Stimulated activated CD8-positive, alpha-beta memory T cell treated with anti-CD3 and anti-CD28 coated beads, Interleukin-4, amount 100 ng/mL, for 4 hours (primary cell): ENCODE measurements at regions not wholly inside any gene's neighbourhood (a gene's known extent, or its start where the extent isn't known, plus 50 kb on each side); places are given as distances from the start of the nearest gene placed in this dataset.

Source experiments
- DNase-seq, 2 donors: peaks; one replicate each; pipeline ENCODE4 v3.0.0-alpha.2; 2020; ENCODE audit warnings: low read depth in 2 of 2, low spot score in 1 of 2

DNA sequence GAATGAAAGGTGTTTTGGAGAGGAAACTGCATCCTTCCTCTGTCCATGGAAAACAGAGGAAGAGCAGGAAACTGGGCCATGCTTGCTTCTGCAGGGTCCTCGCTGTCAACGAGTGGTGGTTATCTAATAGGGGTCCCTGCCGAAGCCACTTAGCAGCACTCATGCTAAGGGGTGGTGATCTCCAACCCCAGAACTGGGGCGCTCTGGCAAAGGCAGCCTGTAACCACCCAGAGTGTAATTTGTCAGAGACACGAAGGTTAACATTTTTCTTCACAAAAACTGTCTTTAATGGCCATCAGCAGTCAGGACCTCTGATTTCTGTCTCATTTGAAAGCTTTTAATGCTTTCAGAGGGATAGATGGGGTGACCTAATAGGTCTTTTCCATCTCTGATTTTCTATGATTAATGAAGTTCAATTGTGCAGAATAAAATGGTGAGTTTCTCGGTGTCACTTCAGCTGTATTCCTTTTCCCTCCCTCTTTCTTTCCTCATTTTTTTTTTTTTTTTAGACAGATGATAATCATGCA, 231.3 kb upstream of the CELF4 start:
- DNase-seq: no peak

DNA sequence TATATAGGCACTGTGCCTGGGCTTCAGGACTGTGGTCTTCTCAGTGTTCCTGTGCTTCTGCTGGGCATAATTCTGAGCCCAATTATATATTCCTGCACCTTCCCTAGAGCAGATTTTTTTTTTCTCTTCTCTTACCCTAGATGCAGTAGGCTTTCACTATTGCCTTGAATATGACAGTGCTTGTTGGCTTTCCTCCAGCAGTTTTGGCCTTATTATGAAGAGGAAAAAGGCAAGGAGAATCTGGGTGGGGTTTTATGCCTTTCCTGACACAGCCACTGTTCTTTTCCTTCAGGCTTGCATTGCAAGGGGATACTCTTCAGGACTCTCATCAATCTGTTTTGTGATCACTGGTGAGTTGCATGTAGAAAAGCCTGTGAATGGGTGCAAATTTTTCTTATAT, 221.9 kb upstream of the CELF4 start:
- DNase-seq: no peak

DNA sequence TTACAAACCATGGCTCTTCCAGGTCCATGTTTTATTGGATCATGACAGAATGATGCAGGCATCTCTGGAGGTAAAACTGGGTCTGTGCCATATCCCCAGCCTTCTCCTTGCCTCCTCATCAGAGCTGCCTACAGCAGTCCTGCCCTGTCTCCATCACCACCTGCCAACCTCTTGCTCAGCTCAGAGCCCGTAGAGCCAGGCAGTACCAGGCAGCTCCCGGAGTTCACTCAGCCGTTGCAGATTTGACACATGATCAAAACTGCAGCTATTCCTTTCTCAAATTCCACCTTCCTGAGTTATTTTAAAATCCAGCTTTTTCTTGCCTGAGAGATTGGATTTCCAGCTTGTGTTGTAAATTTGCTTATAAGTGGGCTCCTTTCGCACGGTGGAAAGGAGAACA, 218.2 kb upstream of the CELF4 start:
- no peak for DNase-seq

DNA sequence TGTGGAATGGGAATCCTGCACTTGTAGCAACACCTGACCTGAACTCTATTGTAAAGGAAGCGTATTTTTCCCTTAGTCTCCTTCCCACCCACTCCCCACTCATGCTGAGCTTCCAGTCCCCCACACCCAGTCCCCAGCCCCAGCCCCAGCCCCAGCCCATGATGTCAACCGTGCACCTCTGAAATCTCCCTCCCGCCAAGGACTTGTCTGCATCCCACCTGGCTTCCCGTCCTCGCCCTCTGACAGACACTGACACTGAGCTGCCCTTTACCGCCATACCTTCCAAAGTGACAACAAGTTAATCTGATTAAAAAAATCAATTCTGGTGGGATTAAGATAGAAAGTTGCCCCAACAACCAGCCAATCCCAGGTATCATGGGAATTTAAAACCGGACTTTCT, 213.6 kb upstream of the CELF4 start:
- DNase-seq: no peak

DNA sequence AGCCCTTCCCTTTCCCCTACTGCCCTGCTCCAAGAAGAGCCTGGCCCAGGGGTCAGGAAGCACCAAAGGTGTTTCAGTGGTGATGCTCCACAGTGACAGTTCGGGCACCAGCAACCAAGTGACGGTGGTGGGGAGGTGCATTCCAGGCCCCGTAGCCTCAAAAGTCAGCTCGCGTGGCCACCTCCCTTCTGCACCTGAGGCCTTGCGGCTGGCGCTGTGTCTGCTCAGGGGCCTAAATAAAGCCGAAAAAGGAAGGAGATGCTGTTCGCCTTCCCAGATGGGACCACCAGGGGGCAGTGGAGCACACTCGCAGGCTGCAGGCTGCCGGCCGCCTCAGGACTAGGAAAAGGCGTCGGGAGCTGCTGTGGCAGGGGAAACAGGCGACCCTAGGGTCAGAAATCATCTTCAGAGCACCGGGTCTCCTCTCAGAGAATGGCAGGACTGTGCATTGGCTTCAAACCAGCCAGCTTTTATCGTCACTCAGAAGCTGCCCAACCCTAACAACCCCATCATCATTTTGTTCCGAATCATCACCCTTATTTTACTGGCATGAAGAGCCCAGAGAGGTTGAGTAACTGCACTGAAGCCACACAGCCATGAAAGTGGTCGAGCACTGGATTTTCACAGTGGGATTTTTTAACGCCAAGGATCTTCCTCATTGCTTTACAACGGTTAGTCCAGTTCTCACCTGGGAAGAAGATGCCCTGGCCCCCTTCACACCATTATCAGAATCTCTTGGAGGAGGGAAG, 213.0 kb upstream of the CELF4 start:
- DNase-seq: no peak

DNA sequence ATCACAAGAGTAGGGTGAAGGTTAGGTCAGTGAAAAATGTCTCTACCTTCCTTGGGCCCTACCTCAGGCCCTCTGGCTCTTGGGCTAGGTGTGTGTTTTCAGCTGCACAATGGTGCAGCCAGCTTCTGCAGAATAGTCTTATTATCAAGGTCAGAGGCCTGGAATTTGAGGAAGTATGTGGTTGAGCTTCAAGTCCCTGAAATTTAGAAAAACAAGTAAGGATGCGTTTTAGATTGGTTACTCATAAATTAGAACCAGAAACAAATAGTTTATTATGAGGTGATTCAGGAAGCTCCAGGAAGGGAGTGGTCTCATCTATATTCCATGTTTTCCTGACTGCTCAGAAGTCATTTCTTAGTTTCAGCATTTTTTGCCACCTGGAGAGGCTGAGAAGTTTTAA, 204.2 kb upstream of the CELF4 start:
- DNase-seq: no peak

DNA sequence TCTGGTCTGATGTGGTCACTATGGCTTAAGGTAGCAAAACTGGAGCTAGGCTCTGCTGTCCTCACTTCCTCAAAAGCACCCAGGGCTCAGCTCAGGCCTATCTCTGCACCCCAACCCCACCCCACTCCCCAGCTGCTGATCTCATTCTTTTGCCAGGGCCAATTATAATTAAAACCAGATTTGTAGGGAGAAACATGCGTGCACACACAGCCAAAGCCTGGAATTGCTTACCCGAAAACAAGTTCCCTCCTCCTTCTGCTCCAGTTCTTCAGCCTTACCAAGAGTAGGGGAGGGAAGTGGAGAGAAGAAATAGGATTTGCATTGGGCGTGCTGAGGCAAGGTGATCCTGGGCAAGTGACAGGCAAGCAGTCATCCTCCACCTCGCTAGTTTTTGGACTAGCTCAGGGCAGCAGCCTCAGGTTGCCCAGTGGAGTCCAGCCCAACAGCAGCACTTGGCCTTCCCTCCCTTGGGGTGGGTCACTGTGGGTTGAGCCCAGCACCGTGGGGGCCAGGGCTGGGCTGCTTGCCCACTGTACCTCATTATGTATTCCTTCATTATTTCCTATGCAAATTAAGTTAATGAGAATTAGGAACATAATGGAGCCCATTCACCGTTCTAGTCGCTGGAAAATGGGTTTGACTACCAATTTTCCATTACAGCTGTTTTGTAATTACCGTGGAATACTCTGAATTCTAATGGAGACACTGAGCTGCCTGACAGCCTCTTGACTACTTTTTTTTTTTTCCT, 199.1 kb upstream of the CELF4 start:
- DNase-seq: no peak

DNA sequence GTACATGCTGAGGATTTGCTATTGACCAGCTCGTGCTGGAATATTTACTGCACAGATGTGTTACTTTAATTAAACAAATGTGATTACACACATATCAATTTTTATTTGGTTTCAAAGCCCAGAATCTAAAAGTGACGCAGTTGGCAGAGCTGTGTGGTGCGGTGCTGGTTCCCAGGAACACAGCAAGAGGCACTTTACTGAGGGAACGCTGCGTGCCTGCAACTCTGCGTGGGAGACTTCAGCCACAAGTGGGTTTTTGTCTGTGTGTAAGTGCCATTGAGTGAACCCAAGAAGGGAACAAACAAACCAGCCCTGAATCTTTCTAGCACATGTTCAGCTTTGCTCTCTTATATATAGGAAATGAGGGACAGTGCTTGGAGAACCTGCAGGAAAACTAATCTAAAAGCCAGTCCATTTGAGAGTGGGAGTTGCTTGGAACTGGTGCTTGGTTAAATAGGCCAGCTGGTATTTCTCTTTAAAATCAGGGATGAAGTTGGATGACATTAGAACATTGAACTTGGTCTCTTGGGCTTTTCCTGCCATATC, 196.6 kb upstream of the CELF4 start:
- DNase-seq: no peak

DNA sequence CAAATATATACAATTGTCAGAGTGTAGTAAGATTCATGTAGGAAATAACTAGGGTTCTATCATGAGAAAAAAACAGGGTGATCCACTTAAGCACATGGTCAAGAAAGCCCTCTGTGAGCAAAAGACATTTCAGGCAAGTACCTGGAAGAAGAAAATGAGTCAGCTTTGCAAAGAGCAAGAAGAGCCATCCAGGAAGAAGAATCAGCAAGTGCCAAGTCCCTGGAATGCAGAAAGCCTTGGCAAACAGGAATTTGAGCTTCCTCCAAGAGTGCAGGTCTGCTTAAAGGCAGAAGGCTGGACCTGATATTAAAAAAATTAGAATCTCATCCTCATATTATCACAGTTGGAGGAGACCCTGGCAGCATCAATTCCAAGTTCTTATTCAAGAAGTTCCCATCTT, 188.5 kb upstream of the CELF4 start:
- DNase-seq: no peak

DNA sequence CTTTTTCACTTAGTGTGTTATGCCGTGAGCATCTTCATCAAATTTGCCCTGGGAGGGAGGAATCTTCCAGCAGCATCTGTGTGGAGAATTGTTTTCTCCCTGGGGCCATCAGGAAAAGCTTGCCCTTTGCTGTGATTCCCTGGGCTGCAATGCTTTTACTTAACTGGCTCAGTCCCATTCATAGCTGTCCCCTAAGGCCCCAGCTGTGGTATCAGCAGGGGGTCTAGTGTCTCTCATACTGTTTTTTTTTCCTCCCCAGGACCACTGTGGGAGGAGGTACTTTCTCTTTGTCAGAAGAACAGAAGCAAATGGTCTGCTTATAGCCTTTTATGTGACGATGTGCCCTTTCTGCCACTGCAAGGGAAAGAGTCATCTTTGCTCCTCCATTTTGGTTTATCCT, 176.8 kb upstream of the CELF4 start:
- DNase-seq: no peak

DNA sequence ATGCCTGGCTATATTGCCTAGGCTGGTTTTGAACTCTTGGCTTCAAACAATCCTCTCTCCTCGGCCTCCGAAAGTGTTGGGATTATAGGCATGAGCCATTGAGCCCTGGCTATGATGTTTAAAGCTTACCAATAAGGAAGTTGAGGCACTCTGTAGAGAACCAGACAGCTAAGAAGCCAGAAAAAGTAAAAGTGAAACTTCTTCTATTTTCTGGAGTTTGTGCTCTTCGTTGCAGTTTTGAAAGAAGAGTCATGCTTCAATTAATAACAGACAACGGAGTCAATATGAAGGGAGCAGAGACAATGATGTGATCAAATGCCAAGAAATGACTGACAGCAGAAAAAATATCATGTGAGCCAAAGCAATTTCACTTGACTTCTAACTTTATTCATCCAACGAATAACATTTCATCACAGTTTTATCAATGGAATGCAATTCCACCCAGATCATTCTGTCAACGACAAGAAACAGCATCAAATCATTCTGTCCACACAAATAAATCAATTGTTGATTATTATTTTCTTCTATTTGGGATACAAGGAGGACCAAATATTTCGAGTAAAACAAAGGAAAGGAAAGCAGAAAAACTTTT, 175.5 kb upstream of the CELF4 start:
- no peak for DNase-seq

DNA sequence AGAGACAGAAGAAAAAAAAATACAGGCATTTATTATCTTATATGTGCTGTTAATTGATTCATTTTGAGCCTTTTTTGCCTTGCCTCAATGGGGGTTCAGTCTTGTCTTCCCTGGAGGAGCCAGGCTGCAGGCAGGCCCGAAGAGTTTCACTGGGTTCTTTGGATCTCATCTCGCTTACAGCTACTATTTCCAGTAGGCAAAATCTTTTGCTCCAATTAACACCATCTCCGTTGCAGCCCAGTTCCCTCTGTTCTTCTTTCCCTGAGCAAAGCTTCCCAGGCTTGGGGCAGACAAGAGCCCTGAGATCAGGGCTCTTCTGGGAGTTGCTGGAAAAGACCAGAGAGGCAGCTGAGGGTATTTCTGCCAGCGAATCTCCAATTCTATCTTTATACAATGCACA, 168.8 kb upstream of the CELF4 start:
- no peak for DNase-seq

DNA sequence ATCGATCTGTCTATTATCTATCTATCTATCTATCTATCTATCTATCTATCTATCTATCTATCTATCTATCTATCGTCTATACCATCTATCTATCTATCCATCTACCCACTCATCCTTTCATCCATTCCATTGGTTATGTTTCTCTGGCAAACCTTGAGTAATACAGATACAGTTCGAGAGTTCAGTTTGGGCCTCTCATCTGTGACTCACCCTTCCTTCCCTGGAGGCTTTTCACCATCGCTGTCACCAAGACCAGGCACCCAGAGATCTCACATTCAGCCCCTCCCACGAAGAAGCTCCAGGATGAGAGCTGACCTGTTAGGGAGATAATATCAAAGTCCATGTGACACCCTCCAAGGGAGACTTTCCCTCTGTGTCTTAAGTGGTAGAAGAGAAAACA, 164.1 kb upstream of the CELF4 start:
- no peak for DNase-seq

DNA sequence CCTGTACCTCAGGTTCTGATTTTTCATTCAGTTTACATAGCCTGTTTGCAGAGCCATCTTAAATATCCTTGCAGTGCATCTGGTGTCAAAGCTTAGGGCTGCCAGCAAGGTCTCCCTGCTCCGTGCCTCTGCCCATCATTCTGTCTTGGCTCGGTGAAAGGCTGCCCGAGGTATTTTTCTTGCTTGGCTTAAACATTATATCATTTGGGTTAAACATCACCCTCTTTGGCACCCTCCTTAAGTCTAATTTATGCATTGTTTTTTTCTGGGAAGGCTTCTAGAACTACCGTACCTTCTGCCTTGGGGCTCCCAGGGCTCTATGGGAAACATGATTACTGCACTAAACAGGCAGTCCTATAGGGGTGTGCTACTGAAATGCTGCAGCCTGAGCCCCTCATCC, 158.6 kb upstream of the CELF4 start:
- no peak for DNase-seq

DNA sequence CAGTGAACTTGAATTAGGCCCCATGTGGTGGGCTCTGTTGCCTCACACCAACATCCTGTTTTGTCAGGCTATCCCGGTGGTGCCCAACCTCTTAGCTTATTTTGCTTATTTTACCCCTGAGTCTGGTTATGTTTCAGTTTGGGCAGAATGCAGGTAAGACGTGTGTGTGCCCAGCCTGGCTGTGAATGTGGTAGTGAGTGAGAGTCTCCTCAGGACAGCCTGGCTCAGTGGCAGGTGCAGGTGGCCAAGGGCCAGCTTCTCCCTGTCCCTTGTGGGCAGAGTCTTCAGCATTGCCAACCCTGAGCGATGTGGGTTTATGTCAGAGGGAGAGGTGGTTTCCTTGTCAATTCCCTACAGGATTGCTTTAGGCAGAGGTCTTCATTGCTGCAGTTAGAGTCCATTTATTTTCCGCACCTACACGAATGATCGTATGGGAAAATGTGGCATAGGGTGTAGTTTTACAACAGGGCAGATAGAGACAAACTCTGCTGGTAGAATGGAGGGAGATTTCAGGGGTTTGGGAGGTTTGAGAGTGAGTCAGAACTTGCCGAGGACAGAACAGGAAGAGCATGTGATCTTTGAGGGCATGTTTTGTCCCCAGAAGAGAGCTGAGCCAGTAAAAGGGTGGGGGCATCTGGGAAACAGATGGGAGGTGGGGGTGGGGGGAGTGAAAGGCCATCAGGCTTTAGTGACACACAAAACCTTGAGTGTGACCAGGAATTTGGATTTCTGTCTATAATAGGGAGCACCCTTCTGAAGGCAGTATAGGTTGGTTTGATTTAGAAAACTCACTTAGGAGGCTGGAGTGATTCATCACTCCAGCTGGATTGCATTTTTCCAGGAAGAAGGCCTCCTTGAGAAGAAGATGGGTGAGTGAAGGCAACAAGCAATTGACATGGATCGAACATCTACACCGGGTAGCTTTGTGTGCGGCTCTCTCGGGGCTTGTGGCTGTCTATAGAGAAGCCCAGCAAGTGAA, 156.2 kb upstream of the CELF4 start:
- DNase-seq: no peak

DNA sequence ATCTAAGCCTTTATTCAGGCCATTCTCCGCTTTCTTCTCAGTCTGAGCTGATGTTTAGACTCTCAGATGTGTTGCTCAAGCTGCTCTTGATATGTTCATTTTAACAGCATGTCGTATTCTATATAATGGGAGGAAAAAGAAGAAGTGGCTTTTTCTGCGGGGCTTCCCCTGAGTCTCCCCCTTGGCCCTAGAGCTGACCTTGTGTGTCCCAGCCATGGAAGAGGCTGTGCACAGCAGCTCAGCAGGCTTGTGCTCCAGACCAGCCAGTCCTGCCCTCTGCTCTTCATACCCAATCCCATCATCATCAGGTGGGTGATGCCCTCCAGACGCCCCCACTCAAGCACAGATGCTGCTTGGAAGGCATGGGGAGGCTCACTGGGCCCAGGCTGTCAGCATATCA, 155.1 kb upstream of the CELF4 start:
- no peak for DNase-seq

DNA sequence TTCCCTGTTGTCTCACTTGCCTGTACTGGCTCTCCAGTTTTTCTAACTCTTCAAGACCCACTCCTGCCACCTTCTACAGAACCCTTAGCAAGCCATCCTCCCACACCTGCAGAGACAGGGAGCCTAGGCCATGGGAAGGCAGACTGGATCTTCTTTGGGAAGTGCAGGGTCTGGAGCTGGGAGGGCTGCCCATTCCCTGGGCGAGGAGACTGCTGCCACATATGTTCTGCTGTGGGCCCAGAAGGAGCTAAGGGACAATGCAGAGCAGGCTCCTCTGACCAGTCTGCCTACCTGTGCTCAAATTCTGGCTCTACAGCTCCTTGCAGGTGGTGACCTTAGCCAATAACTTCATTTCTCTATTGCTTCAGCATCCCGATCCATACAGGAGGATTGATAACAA, 152.1 kb upstream of the CELF4 start:
- no peak for DNase-seq

DNA sequence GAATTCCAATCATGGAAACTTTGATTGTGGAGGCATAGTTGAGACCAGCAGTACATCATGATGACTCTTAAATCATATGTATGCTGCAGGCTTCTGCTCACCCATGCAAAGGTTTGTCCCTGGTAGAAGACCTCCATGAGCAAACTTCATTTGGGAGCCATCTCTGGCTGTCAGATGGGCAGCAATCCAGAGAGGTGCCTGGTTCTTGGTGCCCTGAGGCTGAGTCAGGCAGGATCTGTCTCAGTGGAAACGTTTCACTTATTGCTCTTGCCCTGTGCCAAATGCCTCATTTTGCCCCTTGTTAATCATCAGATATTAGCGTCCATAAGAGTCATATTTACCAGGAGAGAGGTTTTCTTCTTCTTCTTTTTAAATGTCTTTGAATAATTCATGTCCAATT, 151.5 kb upstream of the CELF4 start:
- no peak for DNase-seq

DNA sequence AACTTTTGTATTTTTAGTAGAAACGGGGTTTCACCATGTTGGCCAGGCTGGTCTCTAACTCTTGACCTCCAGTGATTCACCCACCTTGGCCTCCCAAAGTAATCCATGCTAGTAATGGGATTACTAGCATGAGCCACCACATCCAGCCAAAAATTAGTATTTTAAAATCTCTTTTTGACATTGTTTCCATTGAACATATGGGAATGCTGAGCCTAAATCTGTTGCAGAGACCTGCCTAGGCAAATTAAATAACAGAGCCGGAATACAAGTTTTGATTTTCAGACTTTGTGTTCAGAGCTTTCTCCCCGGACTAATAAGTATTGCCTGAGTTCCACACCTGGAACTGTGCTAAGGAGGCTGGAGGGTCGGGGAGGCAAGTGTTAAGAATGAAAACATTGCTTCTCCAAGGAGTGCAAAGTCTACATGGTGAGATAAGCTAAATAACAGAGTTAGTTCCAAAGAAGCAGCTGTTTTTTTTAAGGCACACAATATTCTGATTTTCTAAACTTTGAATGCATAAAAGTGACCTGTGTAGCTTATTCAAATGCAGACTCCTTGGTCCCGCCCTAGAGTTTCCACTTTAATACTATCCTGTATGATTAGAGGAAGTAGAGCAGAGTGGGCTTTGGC, 150.6 kb upstream of the CELF4 start:
- DNase-seq: no peak

DNA sequence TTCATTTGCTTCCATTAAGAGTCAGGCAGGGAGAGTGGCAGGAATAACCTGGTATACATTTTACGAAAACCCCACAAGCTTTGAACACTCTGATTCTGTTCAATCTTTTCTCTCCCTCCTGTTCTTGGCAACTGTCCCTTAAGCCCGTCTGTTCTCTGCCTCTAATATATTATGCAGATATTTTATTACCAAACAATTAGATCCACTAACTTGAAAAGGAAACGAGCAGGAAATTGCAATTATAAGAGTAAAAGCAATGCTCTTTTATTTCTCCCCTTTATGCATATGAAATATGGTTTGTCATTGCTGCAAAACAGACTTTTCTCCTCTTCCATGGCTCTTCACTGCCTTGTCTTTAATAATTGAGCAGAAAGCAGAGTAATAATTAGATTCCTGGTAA, 149.1 kb upstream of the CELF4 start:
- DNase-seq: no peak
